ENCODE measurements at regions not wholly inside any gene's neighbourhood (a gene's known extent, or its start where the extent isn't known, plus 50 kb on each side); places are given as distances from the start of the nearest gene placed in this dataset.

DNA sequence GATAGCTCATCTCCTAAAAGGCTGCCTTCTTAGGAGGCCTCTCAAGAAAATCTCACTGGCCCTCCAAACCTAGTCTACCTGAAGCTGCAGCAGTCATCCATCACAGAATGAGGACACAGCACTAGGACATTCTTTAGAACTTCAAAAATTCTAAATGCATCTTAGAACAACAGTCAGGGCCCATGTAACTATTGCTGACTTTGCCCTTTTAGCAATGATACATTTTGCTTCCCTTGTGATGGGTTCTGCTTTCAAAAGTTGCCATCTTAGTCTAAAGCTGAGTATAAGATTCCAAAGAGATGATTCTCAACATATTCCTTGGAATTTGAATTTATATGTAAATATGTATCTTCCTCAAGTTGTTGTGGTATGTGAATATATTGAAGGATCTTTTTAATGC lies 793.0 kb downstream of the RAB28 start:
- no peaks in the 10 kb centered on the region for H3K4me1 Mint-ChIP-seq
- no peaks in the 10 kb centered on the region for H3K4me1 ChIP-seq (ENCODE audit: control insufficient read depth in 1 of 2, insufficient read depth in 2 of 2, low read length in 2 of 2)
- peaks cover 0 to 6% (median 1%) of the 10 kb centered on the region in 7 donors for H3K9me3 Mint-ChIP-seq
- H3K27me3 ChIP-seq (ENCODE audit: control insufficient read depth in 2 of 2, insufficient read depth in 2 of 2, low read length in 2 of 2) = no peaks in the 10 kb centered on the region
- H3K36me3 ChIP-seq (replicated peaks in 1 of 2; ENCODE audit: control insufficient read depth in 1 of 2, insufficient read depth in 2 of 2, low read length in 2 of 2) = no peaks in the 10 kb centered on the region
- no peak overlapping the region for H3K4me3 Mint-ChIP-seq
- no peak overlapping the region for H3K27ac ChIP-seq (ENCODE audit: low read depth in 1 of 2, low read length in 2 of 2)
- no peaks in the 10 kb centered on the region for H3K36me3 Mint-ChIP-seq
- DNase-seq = no peak
- no peaks in the 10 kb centered on the region for H4K20me1 ChIP-seq (ENCODE audit: insufficient read depth, low read length)
- H3K4me3 ChIP-seq (replicated peaks in 1 of 3; ENCODE audit: low read depth in 2 of 3, low read length in 3 of 3) = no peak overlapping the region
- intact Hi-C loops (cut with micrococcal nuclease) = no loop called here
- no peak overlapping the region for H3K4me2 ChIP-seq (replicated peaks; ENCODE audit: extremely low read depth, low read length, poor library complexity, severe bottlenecking)
- H3K27ac Mint-ChIP-seq = no peak overlapping the region
- peaks cover 0 to 2% of the 10 kb centered on the region in 2 donors for H3K9me3 ChIP-seq (replicated peaks in 1 of 2; ENCODE audit: control insufficient read depth in 1 of 2, insufficient read depth in 1 of 2, low read length in 2 of 2)
- H3K9ac ChIP-seq (ENCODE audit: insufficient read depth, low read length, poor library complexity, severe bottlenecking) = no peak overlapping the region
- no peak for TF ChIP-seq CTCF (IDR thresholded peaks at IDR 0.05)
- no peak overlapping the region for H2AFZ ChIP-seq (ENCODE audit: insufficient read depth, low read depth, low read length, poor library complexity, severe bottlenecking)
- no peaks in the 10 kb centered on the region for H3K27me3 Mint-ChIP-seq (ENCODE audit: low read depth in 3 of 3)
- no peaks in the 10 kb centered on the region for H3K79me2 ChIP-seq (ENCODE audit: insufficient read depth, low read length)

DNA sequence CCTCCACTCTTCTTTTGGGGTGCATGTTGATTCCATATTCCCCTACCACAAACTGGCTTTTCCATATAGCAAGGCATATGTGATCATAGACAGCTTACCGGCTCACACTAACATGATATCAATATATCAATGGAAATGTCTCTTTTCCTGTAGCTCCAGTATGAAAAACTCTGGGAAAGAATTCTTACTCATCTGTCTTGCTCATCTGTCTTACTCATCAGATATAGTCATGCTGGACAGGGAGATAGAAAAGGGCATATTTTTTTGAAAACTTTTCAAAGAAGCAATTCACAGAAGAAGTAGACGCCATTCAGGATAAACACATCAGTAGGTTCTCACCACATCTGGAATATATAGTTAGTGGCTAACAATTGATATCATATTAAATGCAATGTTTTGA lies 794.7 kb downstream of the RAB28 start:
- Histone ChIP-seq H3K4me1 (ENCODE audit: control insufficient read depth in 1 of 2, insufficient read depth in 2 of 2, low read length in 2 of 2) (no peaks in the 10 kb centered on the region), H3K4me2 (replicated peaks; ENCODE audit: extremely low read depth, low read length, poor library complexity, severe bottlenecking) (no peak overlapping the region), H3K79me2 (ENCODE audit: insufficient read depth, low read length) (no peaks in the 10 kb centered on the region), H3K4me3 (replicated peaks in 1 of 3; ENCODE audit: low read depth in 2 of 3, low read length in 3 of 3) (no peak overlapping the region), H4K20me1 (ENCODE audit: insufficient read depth, low read length) (no peaks in the 10 kb centered on the region), H3K27me3 (ENCODE audit: control insufficient read depth in 2 of 2, insufficient read depth in 2 of 2, low read length in 2 of 2) (no peaks in the 10 kb centered on the region), H3K36me3 (replicated peaks in 1 of 2; ENCODE audit: control insufficient read depth in 1 of 2, insufficient read depth in 2 of 2, low read length in 2 of 2) (no peaks in the 10 kb centered on the region), H3K9ac (ENCODE audit: insufficient read depth, low read length, poor library complexity, severe bottlenecking) (no peak overlapping the region), H3K27ac (ENCODE audit: low read depth in 1 of 2, low read length in 2 of 2) (no peak overlapping the region), H3K9me3 (replicated peaks in 1 of 2; ENCODE audit: control insufficient read depth in 1 of 2, insufficient read depth in 1 of 2, low read length in 2 of 2) (peaks cover 0 to under 1% of the 10 kb centered on the region in 2 donors), H2AFZ (ENCODE audit: insufficient read depth, low read depth, low read length, poor library complexity, severe bottlenecking) (no peak overlapping the region)
- Mint-ChIP-seq H3K27me3 (ENCODE audit: low read depth in 3 of 3) (no peaks in the 10 kb centered on the region), H3K4me1 (no peaks in the 10 kb centered on the region), H3K27ac (no peak overlapping the region), H3K36me3 (no peaks in the 10 kb centered on the region), H3K9me3 (peaks cover 0 to 5% (median 1%) of the 10 kb centered on the region in 7 donors), H3K4me3 (no peak overlapping the region)
- no peak for DNase-seq
- intact Hi-C loops (cut with micrococcal nuclease) = no loop called here
- no peak for TF ChIP-seq CTCF (IDR thresholded peaks at IDR 0.05)
- no CpG with 5 or more reads among the region's 2 CpGs for WGBS (ENCODE audit: insufficient coverage)
